ENCODE measurements at regions not wholly inside any gene's neighbourhood (a gene's known extent, or its start where the extent isn't known, plus 50 kb on each side); places are given as distances from the start of the nearest gene placed in this dataset.

GRCh38 chr4:38190717-38191178 lies 230.6 kb downstream of the PTTG2 start (continued):
- no peak for TF ChIP-seq CSRNP1 (CRISPR knock-in tag; IDR thresholded peaks at IDR 0.05)
- TF ChIP-seq ZNF382 (CRISPR knock-in tag; IDR thresholded peaks at IDR 0.05; ENCODE audit: borderline replicate concordance): no peak
- TF ChIP-seq ZNF335 (CRISPR knock-in tag; IDR thresholded peaks at IDR 0.05): no peak
- no peak for TF ChIP-seq TP53 (CRISPR knock-in tag; conservative IDR thresholded peaks at IDR 0.05)
- TF ChIP-seq IKZF4 (CRISPR knock-in tag; IDR thresholded peaks at IDR 0.05; ENCODE audit: borderline replicate concordance, low read depth, not compliant biosample characterization): no peak

GRCh38 chr4:38192516-38192915 lies 232.3 kb downstream of the PTTG2 start:
- H3K9ac ChIP-seq (ENCODE audit: insufficient read depth, low read depth, low read length): no peak overlapping the region
- ChIA-PET CTCF (ENCODE audit: low intra/inter-chr PET ratio, low total read pairs) (no interaction called here), POLR2A (no interaction called here)
- intact Hi-C loops (cut with micrococcal nuclease; ENCODE audit: unreplicated experiment): no loop called here
- no peak for TF ChIP-seq EP300 (IDR thresholded peaks at IDR 0.05; ENCODE audit: low read depth in 2 of 2, low read length in 2 of 2)
- TF ChIP-seq EP300 (CRISPR knock-in tag; IDR thresholded peaks at IDR 0.05; ENCODE audit: borderline replicate concordance): no peak
- no peak for TF ChIP-seq MXD4 (CRISPR knock-in tag; IDR thresholded peaks at IDR 0.05)
- no peak for TF ChIP-seq HMG20B (CRISPR knock-in tag; conservative IDR thresholded peaks at IDR 0.05)
- no peak for TF ChIP-seq ZNF772 (CRISPR knock-in tag; IDR thresholded peaks at IDR 0.05)
- no peaks in the 10 kb centered on the region for H3K36me3 ChIP-seq (replicated peaks in 1 of 2; ENCODE audit: control insufficient read depth in 1 of 2, insufficient read depth in 2 of 2, low read length in 2 of 2)
- H3K27me3 ChIP-seq (ENCODE audit: control insufficient read depth in 1 of 2, insufficient read depth in 2 of 2, low read length in 2 of 2): peaks cover 0 to 7% of the 10 kb centered on the region in 2 experiments; a peak in 2 of 5 replicates
- no peak overlapping the region for H3K4me3 ChIP-seq (replicated peaks in 1 of 3; ENCODE audit: insufficient read depth in 1 of 3, low read depth in 2 of 3, low read length in 3 of 3)
- FAIRE-seq (no peak), DNase-seq (ENCODE audit: low spot score) (no peak), ATAC-seq (no peak)
- 52% methylated on average over 3 of the region's 3 CpGs for WGBS (ENCODE audit: low lambda C conversion rate)
- peaks cover 12% of the 10 kb centered on the region for H3K9me3 ChIP-seq (ENCODE audit: low read length)
- H4K20me1 ChIP-seq (ENCODE audit: insufficient read depth, low read length): no peaks in the 10 kb centered on the region
- BruUV-seq (replicated peaks): no TSS peak
- in situ Hi-C loops (cut with HindIII; ENCODE audit: extremely low pct_ligation_motif_present, low pct_unique_long_range_greater_than_20kb): no loop called here
- H2AFZ ChIP-seq (ENCODE audit: low read length): no peak overlapping the region
- H3K79me2 ChIP-seq (ENCODE audit: insufficient read depth, low read length): no peaks in the 10 kb centered on the region
- H3K4me1 ChIP-seq (ENCODE audit: insufficient read depth, low read length): peaks cover 33% of the 10 kb centered on the region
- H3K27ac ChIP-seq (ENCODE audit: extremely low read length, insufficient read depth, low read length): no peak overlapping the region
- H3K4me2 ChIP-seq (ENCODE audit: low read depth, low read length): no peak overlapping the region
